ENCODE measurements at regions not wholly inside any gene's neighbourhood (a gene's known extent, or its start where the extent isn't known, plus 50 kb on each side); places are given as distances from the start of the nearest gene placed in this dataset.

DNA sequence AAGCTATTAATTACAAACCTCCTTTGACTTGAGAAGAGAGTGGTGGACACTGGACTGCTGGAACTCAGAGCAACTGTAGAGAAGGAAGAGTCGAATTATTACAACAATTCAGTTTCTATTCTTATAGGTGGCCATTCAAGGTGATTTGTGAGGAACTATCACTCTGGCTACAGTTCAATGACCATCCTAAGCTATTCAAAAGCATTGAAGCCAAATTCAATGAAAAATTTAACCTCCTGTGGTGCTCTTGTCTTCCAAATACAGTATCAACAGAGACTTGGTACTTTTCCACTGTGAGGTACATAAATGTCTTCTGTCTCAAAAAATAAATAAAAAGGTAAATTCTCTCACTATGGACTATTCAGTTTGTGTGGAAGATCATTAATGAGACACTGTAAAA is 513.3 kb upstream of the SEMA6D start:
- TF ChIP-seq POLR2A (IDR thresholded peaks at IDR 0.05) = no peak
- TF ChIP-seq, protein P1, sequence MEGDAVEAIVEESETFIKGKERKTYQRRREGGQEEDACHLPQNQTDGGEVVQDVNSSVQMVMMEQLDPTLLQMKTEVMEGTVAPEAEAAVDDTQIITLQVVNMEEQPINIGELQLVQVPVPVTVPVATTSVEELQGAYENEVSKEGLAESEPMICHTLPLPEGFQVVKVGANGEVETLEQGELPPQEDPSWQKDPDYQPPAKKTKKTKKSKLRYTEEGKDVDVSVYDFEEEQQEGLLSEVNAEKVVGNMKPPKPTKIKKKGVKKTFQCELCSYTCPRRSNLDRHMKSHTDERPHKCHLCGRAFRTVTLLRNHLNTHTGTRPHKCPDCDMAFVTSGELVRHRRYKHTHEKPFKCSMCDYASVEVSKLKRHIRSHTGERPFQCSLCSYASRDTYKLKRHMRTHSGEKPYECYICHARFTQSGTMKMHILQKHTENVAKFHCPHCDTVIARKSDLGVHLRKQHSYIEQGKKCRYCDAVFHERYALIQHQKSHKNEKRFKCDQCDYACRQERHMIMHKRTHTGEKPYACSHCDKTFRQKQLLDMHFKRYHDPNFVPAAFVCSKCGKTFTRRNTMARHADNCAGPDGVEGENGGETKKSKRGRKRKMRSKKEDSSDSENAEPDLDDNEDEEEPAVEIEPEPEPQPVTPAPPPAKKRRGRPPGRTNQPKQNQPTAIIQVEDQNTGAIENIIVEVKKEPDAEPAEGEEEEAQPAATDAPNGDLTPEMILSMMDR (IDR thresholded peaks at IDR 0.05) = no peak
- intact Hi-C loops (cut with DNase I; ENCODE audit: low total_unique reads) = no loop called here
- DNase-seq (ENCODE audit: low spot score in 2 of 2) = no peak
- 93 to 100% methylated on average over 1 of the region's 1 CpG for WGBS, 2 donors
- no peak overlapping the region for H3K4me3 ChIP-seq (ENCODE audit: low read depth, poor library complexity, severe bottlenecking)

GRCh38 chr15:47206358-47206978 is 510.8 kb upstream of the SEMA6D start:
- no peak for DNase-seq (ENCODE audit: low spot score in 2 of 2)
- TF ChIP-seq, protein P1 (IDR thresholded peaks at IDR 0.05) = no peak
- no peak for TF ChIP-seq POLR2A (IDR thresholded peaks at IDR 0.05)
- intact Hi-C loops (cut with DNase I; ENCODE audit: low total_unique reads) = no loop called here
- WGBS, 2 donors = 73 to 74% methylated on average over 7 of the region's 7 CpGs
- no peak overlapping the region for H3K4me3 ChIP-seq (ENCODE audit: low read depth, poor library complexity, severe bottlenecking)

DNA sequence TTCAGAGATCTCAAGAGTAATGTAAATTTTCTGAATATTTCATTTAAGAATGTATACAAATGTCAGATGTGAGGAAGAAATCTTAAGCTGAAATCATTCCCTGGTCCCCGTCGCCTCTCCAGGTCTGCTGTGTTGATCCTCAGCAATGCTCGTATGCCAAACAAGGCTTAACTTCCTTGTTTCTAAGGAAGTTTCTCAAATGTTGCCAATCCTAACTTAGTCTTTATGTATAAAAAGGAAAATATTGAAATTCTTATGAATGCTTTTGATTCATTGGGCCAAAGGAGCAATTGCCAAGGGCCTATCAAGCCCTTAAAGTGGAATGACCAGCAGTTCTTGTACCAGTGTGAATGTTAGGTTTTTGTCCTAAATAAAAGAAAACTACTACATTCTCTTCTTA is 507.7 kb upstream of the SEMA6D start:
- TF ChIP-seq, protein P1 (IDR thresholded peaks at IDR 0.05) = no peak
- TF ChIP-seq POLR2A (IDR thresholded peaks at IDR 0.05) = no peak
- no peak overlapping the region for H3K4me3 ChIP-seq (ENCODE audit: low read depth, poor library complexity, severe bottlenecking)
- intact Hi-C loops (cut with DNase I; ENCODE audit: low total_unique reads) = no loop called here
- 86 to 94% methylated on average over 3 of the region's 3 CpGs for WGBS, 2 donors
- DNase-seq (ENCODE audit: low spot score in 2 of 2) = no peak

- intact Hi-C loops (cut with DNase I; ENCODE audit: low total_unique reads) = no loop called here
- WGBS, 2 donors = 67 to 79% methylated on average over 9 of the region's 9 CpGs
Observed at GRCh38 chr15:47212222-47213010, 504.9 kb upstream of the SEMA6D start.

DNA sequence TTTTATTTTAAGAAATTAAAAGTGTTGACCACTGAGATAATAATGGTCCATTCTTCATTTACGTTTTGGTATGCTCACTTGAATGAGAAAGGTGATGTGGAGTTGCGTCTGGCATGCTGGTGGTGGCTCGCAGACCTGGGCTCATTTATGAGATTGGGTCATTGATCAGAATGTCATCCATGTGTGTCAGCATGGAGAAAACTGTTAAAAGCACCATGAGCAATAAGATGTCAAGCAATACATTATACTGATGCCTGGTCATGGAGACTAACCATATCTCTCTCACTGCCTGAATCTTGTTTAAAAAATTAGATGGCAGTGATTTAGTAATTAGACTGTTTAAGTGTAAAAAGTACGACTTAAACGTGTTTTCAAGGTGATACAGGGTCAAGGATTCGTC is 503.4 kb upstream of the SEMA6D start:
- DNase-seq (ENCODE audit: low spot score in 2 of 2) = no peak
- no peak for TF ChIP-seq POLR2A (IDR thresholded peaks at IDR 0.05)
- TF ChIP-seq, protein P1 (IDR thresholded peaks at IDR 0.05) = no peak
- intact Hi-C loops (cut with DNase I; ENCODE audit: low total_unique reads) = no loop called here
- 77 to 78% methylated on average over 6 of the region's 6 CpGs for WGBS, 2 donors
- no peak overlapping the region for H3K4me3 ChIP-seq (ENCODE audit: low read depth, poor library complexity, severe bottlenecking)

More at GRCh38 chr15:47212222-47213010, 504.9 kb upstream of the SEMA6D start:
- TF ChIP-seq POLR2A (IDR thresholded peaks at IDR 0.05) = no peak
- TF ChIP-seq, protein P1 (IDR thresholded peaks at IDR 0.05) = no peak
- H3K4me3 ChIP-seq (ENCODE audit: low read depth, poor library complexity, severe bottlenecking) = no peak overlapping the region
- no peak for DNase-seq (ENCODE audit: low spot score in 2 of 2)

Measured in lower leg skin (tissue), 4 donors.